ENCODE measurements at regions not wholly inside any gene's neighbourhood (a gene's known extent, or its start where the extent isn't known, plus 50 kb on each side); places are given as distances from the start of the nearest gene placed in this dataset.

- DNase-seq = no peak
- Mint-ChIP-seq H3K36me3 (ENCODE audit: insufficient read depth in 1 of 3, low read depth in 3 of 3) (no peaks in the 10 kb centered on the region), H3K27ac (no peak overlapping the region), H3K4me1 (no peaks in the 10 kb centered on the region), H3K27me3 (ENCODE audit: low read depth) (no peaks in the 10 kb centered on the region), H3K9me3 (no peaks in the 10 kb centered on the region), H3K4me3 (no peak overlapping the region)
- no peak overlapping the region for H3K27ac ChIP-seq (ENCODE audit: insufficient read length, low read depth, low read length)
- no peak overlapping the region for H2AK5ac ChIP-seq (ENCODE audit: insufficient read length, low read length)
- H3K4ac ChIP-seq (ENCODE audit: low read depth, low read length) = no peak overlapping the region
- H2BK120ac ChIP-seq (ENCODE audit: low read depth, low read length, poor library complexity, severe bottlenecking) = no peak overlapping the region
- no peaks in the 10 kb centered on the region for H3K79me1 ChIP-seq (ENCODE audit: insufficient read depth, low read depth, low read length, poor library complexity, severe bottlenecking)
- H2BK20ac ChIP-seq (ENCODE audit: low read depth, low read length, poor library complexity, severe bottlenecking) = no peak overlapping the region
- no peak for TF ChIP-seq CTCF (conservative IDR thresholded peaks at IDR 0.05)
- H3K23ac ChIP-seq (ENCODE audit: insufficient read length, low read depth, low read length) = no peak overlapping the region
- no peak overlapping the region for H4K5ac ChIP-seq (ENCODE audit: insufficient read length, low read depth, low read length)
- H2BK15ac ChIP-seq (ENCODE audit: low read depth, low read length) = no peak overlapping the region
- H3K27me3 ChIP-seq (ENCODE audit: insufficient read depth, low read length) = no peaks in the 10 kb centered on the region
- no peak overlapping the region for H2AFZ ChIP-seq (ENCODE audit: low read length)
- no CpG with 5 or more reads among the region's 2 CpGs for WGBS (ENCODE audit: extremely low coverage, insufficient read length, low lambda C conversion rate)
- H3K9me3 ChIP-seq (ENCODE audit: control insufficient read depth, low read depth, low read length) = no peaks in the 10 kb centered on the region
- H4K20me1 ChIP-seq (ENCODE audit: control insufficient read depth, insufficient read depth, insufficient read length) = no peaks in the 10 kb centered on the region
- H2BK12ac ChIP-seq (ENCODE audit: insufficient read length, low read depth, low read length) = no peak overlapping the region
- no peak overlapping the region for H4K91ac ChIP-seq (ENCODE audit: insufficient read length, low read depth, low read length)
- no peak overlapping the region for H4K8ac ChIP-seq (replicated peaks; ENCODE audit: insufficient read length, low read depth, low read length)
- H3K4me2 ChIP-seq (ENCODE audit: insufficient read depth, insufficient read length, low read length) = no peak overlapping the region
- no peak overlapping the region for H3K56ac ChIP-seq (ENCODE audit: insufficient read length, low read depth, low read length)
- no peak overlapping the region for H3T11ph ChIP-seq (ENCODE audit: low read length)
- H3K79me2 ChIP-seq (ENCODE audit: insufficient read depth, low read length) = no peaks in the 10 kb centered on the region; the same call in 1 of the 2 replicates
- no peaks in the 10 kb centered on the region for H3K4me1 ChIP-seq (ENCODE audit: insufficient read depth, low read length)
- H3K14ac ChIP-seq (ENCODE audit: insufficient read depth, low read length) = no peak overlapping the region
- H3K9ac ChIP-seq (ENCODE audit: extremely low read depth, insufficient read length, low read length) = no peak overlapping the region
- no peaks in the 10 kb centered on the region for H3K23me2 ChIP-seq (ENCODE audit: insufficient read length, low read depth, low read length, poor library complexity, severe bottlenecking)
- no peak overlapping the region for H3K18ac ChIP-seq (ENCODE audit: insufficient read length, low read depth, low read length)
- no peak overlapping the region for H2BK5ac ChIP-seq (ENCODE audit: insufficient read length, low read length)
Observed at GRCh38 chr14:53766106-53766505, 190.5 kb downstream of the BMP4 start.
